Progenitor cell of endocrine pancreas (in vitro differentiated cells): ENCODE measurements at regions not wholly inside any gene's neighbourhood (a gene's known extent, or its start where the extent isn't known, plus 50 kb on each side); places are given as distances from the start of the nearest gene placed in this dataset.

Experiments
- DNase-seq: peaks from one replicate; pipeline ENCODE4 v3.0.0; 2021; ENCODE audit warnings: low spot score; ENCODE audit not compliant: unreplicated experiment
- H3K27ac Mint-ChIP-seq: 2 replicates; pipeline ENCODE4 v1.8.0; 2021; ENCODE audit warnings: mild to moderate bottlenecking, moderate library complexity, mixed read lengths
- H3K27me3 Mint-ChIP-seq: 2 replicates; pipeline ENCODE4 v1.8.0; 2021; ENCODE audit warnings: mixed read lengths
- H3K36me3 Mint-ChIP-seq: 2 replicates; pipeline ENCODE4 v1.8.0; 2022; ENCODE audit warnings: mixed read lengths; ENCODE audit not compliant: insufficient read depth
- H3K4me1 Mint-ChIP-seq: 2 replicates; pipeline ENCODE4 v1.8.0; 2021; ENCODE audit warnings: low read depth, mixed read lengths
- H3K4me3 Mint-ChIP-seq: 2 replicates; pipeline ENCODE4 v1.8.0; 2021; ENCODE audit warnings: low read depth, mild to moderate bottlenecking, moderate library complexity, mixed read lengths
- H3K9me3 Mint-ChIP-seq: 2 replicates; pipeline ENCODE4 v1.8.0; 2021; ENCODE audit warnings: low read depth, mixed read lengths
- TF ChIP-seq, protein P1 (sequence below): fragments of 200-600 bp; sonication (generic); IDR thresholded peaks from one replicate; pipeline ENCODE4 v1.5.0; 2021; ENCODE audit warnings: antibody characterized with exemption, mild to moderate bottlenecking; ENCODE audit not compliant: unreplicated experiment

DNA sequence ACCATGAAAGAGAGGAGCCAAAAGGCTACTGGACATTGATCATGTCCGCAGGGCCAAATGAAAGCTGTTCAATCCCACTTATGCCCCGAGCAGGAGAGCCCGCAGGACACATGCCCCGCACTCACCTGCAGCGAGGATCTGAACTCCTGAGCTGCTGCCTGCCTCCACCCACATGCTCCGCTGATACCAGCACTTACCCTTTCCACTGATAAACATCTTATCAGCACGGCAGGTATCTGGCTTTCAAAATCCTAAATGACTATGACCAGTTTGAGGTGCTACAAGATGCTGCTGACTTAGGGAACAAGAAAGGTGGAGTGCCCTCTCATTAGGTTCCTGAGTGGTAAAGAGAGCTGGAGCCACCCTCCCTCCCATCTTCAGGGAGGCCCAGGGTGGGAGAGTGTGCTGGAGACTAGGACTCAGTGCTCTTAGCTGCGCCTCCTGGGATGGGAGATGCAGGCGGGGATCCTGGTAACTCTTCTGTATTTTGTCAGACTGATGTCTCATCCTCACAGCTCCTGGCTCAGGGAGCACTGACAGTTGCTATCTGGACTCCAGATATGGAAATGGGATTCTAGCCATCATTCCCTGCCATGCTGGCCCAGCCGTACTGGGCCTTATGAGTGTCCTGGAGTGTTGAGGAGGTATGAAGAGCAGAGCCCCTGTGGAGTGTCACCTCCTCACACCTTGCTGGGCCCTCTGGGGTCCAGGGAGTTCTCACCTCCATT, 86.4 kb upstream of the F3 start:
- DNase-seq: no peak
- H3K4me3 Mint-ChIP-seq: no peak overlapping the region
- H3K36me3 Mint-ChIP-seq: peaks cover 2% of the 10 kb centered on the region
- H3K27ac Mint-ChIP-seq: no peak overlapping the region
- TF ChIP-seq, protein P1, sequence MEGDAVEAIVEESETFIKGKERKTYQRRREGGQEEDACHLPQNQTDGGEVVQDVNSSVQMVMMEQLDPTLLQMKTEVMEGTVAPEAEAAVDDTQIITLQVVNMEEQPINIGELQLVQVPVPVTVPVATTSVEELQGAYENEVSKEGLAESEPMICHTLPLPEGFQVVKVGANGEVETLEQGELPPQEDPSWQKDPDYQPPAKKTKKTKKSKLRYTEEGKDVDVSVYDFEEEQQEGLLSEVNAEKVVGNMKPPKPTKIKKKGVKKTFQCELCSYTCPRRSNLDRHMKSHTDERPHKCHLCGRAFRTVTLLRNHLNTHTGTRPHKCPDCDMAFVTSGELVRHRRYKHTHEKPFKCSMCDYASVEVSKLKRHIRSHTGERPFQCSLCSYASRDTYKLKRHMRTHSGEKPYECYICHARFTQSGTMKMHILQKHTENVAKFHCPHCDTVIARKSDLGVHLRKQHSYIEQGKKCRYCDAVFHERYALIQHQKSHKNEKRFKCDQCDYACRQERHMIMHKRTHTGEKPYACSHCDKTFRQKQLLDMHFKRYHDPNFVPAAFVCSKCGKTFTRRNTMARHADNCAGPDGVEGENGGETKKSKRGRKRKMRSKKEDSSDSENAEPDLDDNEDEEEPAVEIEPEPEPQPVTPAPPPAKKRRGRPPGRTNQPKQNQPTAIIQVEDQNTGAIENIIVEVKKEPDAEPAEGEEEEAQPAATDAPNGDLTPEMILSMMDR: no peak
- H3K4me1 Mint-ChIP-seq: peaks cover 17% of the 10 kb centered on the region
- no peaks in the 10 kb centered on the region for H3K9me3 Mint-ChIP-seq
- no peaks in the 10 kb centered on the region for H3K27me3 Mint-ChIP-seq

DNA sequence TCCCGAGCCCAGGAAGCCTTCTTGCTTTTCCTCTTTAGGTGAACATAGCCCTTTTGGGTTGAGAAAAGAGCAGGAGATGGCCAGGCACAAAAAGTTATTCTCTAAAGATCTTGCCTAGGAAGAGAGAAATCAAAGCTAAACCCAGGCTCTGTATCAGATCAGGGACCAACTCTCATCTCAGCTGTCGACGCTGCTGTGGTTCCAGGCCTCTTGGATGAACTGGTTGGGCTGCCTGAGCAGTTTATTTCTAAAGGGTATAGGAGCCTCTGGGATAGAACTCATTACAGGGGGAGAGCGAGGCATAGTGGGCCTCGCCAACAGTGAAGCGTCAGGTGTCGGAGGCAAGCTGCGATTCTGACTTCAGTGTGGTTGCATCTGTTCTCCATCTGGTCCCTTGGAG, 82.6 kb upstream of the F3 start:
- Mint-ChIP-seq H3K4me3 (no peak overlapping the region), H3K4me1 (peaks cover 27% of the 10 kb centered on the region), H3K27me3 (no peaks in the 10 kb centered on the region), H3K27ac (peak overlapping the region; percentile 90), H3K9me3 (no peaks in the 10 kb centered on the region), H3K36me3 (no peaks in the 10 kb centered on the region)
- no peak for DNase-seq
- TF ChIP-seq, protein P1: no peak

DNA sequence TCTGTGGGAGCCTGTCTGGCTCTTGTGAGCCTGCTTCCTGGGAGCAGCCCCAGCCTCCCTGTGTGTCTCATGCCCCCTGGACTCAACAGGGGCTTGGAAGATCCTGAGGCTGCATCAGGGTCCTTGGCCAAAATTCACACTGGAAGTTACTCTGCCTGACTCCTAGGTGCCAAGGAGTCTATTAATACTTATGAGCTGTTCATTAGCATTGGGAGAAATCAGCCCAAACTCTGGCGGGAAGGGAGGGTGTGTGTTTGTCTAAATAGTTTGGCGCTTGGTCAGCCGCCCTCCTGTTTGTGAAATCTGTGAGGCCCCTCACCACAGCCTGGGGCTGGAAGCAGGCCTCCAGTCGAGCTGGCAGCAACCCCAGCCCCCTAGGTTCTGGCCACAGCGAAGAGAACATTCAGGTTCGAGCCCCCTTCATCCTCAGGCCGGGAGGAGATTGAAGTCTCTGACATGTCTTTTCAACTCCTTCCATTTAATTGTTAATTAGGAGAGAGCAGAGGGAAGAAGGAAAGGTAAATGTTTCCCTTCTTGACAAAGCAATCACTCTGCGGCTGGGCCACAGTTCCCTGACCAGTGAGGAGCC, 82.1 kb upstream of the F3 start:
- peaks cover 27% of the 10 kb centered on the region for H3K4me1 Mint-ChIP-seq
- TF ChIP-seq, protein P1: no peak
- no peaks in the 10 kb centered on the region for H3K27me3 Mint-ChIP-seq
- no peak overlapping the region for H3K4me3 Mint-ChIP-seq
- H3K9me3 Mint-ChIP-seq: peaks cover under 1% of the 10 kb centered on the region
- H3K36me3 Mint-ChIP-seq: no peaks in the 10 kb centered on the region
- peak overlapping the region; percentile 90 for H3K27ac Mint-ChIP-seq
- DNase-seq: no peak

DNA sequence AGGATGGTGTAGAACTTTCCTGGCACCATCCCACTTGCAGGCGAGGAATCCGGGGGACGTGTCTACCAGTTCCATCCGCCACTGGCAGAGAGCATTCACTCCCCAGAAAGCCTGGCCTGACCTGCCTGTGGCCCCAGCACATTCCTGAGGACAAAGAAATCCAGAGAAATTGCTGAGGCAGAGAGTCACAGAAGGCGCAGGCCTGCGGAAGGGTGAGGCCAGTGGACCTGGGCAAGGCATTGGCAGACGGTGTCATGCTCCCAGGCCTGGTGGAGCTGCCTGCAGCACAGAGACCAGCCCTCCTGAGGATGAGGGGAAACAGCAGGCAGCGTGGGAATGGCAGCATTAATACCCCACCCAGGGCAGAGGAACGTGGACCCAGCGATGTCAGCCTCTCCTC, 81.2 kb upstream of the F3 start:
- peaks cover 27% of the 10 kb centered on the region for H3K4me1 Mint-ChIP-seq
- peaks cover 6% of the 10 kb centered on the region for H3K36me3 Mint-ChIP-seq
- no peak for DNase-seq
- H3K9me3 Mint-ChIP-seq: peaks cover 7% of the 10 kb centered on the region
- H3K4me3 Mint-ChIP-seq: no peak overlapping the region
- TF ChIP-seq, protein P1: no peak
- peak overlapping the region; percentile 90 for H3K27ac Mint-ChIP-seq
- no peaks in the 10 kb centered on the region for H3K27me3 Mint-ChIP-seq

DNA sequence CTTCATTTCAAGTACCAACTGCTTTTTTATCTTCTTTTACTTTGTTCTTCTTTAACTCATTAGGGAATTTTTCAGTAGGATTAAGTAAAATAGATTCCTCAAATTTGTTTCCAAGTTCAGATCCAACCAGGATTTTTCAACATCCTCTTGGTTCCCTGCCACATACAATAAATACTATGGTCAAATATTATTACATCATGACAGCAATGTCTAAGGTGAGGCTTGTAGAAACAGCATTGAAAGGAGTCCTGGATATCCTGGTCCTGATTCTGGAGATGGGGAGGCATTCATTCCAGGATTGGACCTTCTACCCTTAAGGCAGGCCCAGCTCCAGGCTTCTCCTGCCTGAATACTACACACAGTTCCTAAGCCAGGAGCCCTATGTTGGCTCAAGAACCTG, 80.2 kb upstream of the F3 start:
- no peak overlapping the region for H3K27ac Mint-ChIP-seq
- TF ChIP-seq, protein P1: no peak

More for the DNA sequence above, 80.2 kb upstream of the F3 start:
- Mint-ChIP-seq H3K36me3 (peaks cover 6% of the 10 kb centered on the region), H3K4me3 (no peak overlapping the region), H3K4me1 (peaks cover 28% of the 10 kb centered on the region), H3K27me3 (no peaks in the 10 kb centered on the region), H3K9me3 (peaks cover 7% of the 10 kb centered on the region)
- no peak for DNase-seq
